B cell (primary cell): ENCODE measurements at regions not wholly inside any gene's neighbourhood (a gene's known extent, or its start where the extent isn't known, plus 50 kb on each side); places are given as distances from the start of the nearest gene placed in this dataset.

Experiments
- ATAC-seq: fragments of 200-7000 bp; cut with Tn5 transposase; one replicate; pipeline ENCODE4 v1.10.0; 2021; ENCODE audit warnings: low read depth, mild to moderate bottlenecking, moderate number of reproducible peaks, moderate library complexity
- CTCF ChIA-PET: fragments of 350-600 bp; sonication (Branson Sonifier 250); formaldehyde crosslinking; loops from one replicate; lab custom pipeline; 2021; ENCODE audit warnings: antibody characterized with exemption, inconsistent platforms; lab: Charles Lee
- POLR2A ChIA-PET: fragments of 350-600 bp; sonication (Branson Sonifier 250); formaldehyde crosslinking; loops from one replicate; lab custom pipeline; 2021; ENCODE audit warnings: antibody characterized with exemption; lab: Charles Lee
- DNase-seq: peaks from one replicate; pipeline ENCODE4 v3.0.0; 2013
- H2AFZ ChIP-seq: 2 replicates; pipeline ENCODE4 v1.6.1; 2012; ENCODE audit warnings: mild to moderate bottlenecking, low read depth, low read length; ENCODE audit not compliant: insufficient read depth, poor library complexity, severe bottlenecking
- H3K27ac ChIP-seq, 2 donors: 1 replicate in 1 of 2; 2 replicates in 1 of 2; pipeline ENCODE4 v1.5.1; 2012 to 2013; ENCODE audit warnings: low read length in 2 of 2, mild to moderate bottlenecking in 2 of 2, moderate library complexity in 1 of 2
- H3K27me3 ChIP-seq, 4 experiments: fragments of 200-600 bp in 1 of 4; sonication (generic) in 1 of 4; replicated peaks in 1 of 4; 1 replicate in 2 of 4; 2 replicates in 2 of 4; pipeline versions ENCODE4 v1.6.1 to v1.7.0; 2013 to 2016; ENCODE audit warnings: low read length in 3 of 4, mild to moderate bottlenecking in 2 of 4, mixed read lengths in 1 of 4, moderate library complexity in 1 of 4; ENCODE audit not compliant: insufficient read depth in 4 of 4, control insufficient read depth in 3 of 4; ENCODE audit errors: control extremely low read depth in 1 of 4
- H3K36me3 ChIP-seq, 2 experiments: replicated peaks in 1 of 2; 1 replicate in 1 of 2; 2 replicates in 1 of 2; pipeline versions ENCODE4 v1.6.1 to v1.7.1; 2013; ENCODE audit warnings: low read length in 1 of 2; ENCODE audit not compliant: insufficient read depth in 2 of 2, control insufficient read depth in 1 of 2; ENCODE audit errors: control extremely low read depth in 1 of 2, extremely low read depth in 1 of 2
- H3K4me1 ChIP-seq, 2 donors: fragments of 200-600 bp in 1 of 2; sonication (generic) in 1 of 2; 1 replicate in 1 of 2; 2 replicates in 1 of 2; pipeline versions ENCODE4 v1.5.1 to v1.6.1; 2013 to 2017; ENCODE audit warnings: low read length in 2 of 2; ENCODE audit not compliant: control insufficient read depth in 2 of 2, insufficient read depth in 2 of 2
- H3K4me2 ChIP-seq: replicated peaks from 2 replicates; pipeline ENCODE3; 2012; ENCODE audit warnings: mild to moderate bottlenecking, low read depth, low read length; ENCODE audit not compliant: poor library complexity, severe bottlenecking
- H3K4me3 ChIP-seq, 5 experiments: fragments of 200-600 bp in 1 of 5; sonication (generic) in 1 of 5; 1 replicate in 3 of 5; 2 replicates in 2 of 5; pipeline versions ENCODE4 v1.5.1 to v1.7.0; 2011 to 2016; ENCODE audit warnings: low read length in 4 of 5, mild to moderate bottlenecking in 4 of 5, low read depth in 2 of 5, control low read depth in 1 of 5, moderate library complexity in 1 of 5; ENCODE audit not compliant: insufficient read depth in 1 of 5; ENCODE audit errors: control extremely low read depth in 1 of 5, extremely low read depth in 1 of 5
- H3K79me2 ChIP-seq: fragments of 200-600 bp; sonication (generic); one replicate; pipeline ENCODE4 v1.6.0; 2016; ENCODE audit warnings: low read length; ENCODE audit not compliant: control insufficient read depth, insufficient read depth
- H3K9ac ChIP-seq: fragments of 200-600 bp; sonication (generic); 2 replicates; pipeline ENCODE4 v1.6.1; 2017; ENCODE audit warnings: mild to moderate bottlenecking, low read length, moderate library complexity
- H3K9me3 ChIP-seq, 3 donors: one replicate each; pipeline versions ENCODE4 v1.6.1 to v1.7.1; 2013; ENCODE audit warnings: low read length in 2 of 3; ENCODE audit not compliant: control insufficient read depth in 2 of 3, insufficient read depth in 1 of 3; ENCODE audit errors: control extremely low read depth in 1 of 3
- H4K20me1 ChIP-seq: 2 replicates; pipeline ENCODE4 v1.6.0; 2012; ENCODE audit warnings: mild to moderate bottlenecking, low read length; ENCODE audit not compliant: insufficient read depth, control insufficient read depth, poor library complexity, severe bottlenecking
- H3K27ac Mint-ChIP-seq: one replicate; pipeline ENCODE4 v1.8.0; 2021; ENCODE audit warnings: mixed read lengths
- H3K27me3 Mint-ChIP-seq: one replicate; pipeline ENCODE4 v1.8.0; 2021; ENCODE audit warnings: mixed read lengths
- H3K4me1 Mint-ChIP-seq: one replicate; pipeline ENCODE4 v1.8.0; 2021; ENCODE audit warnings: mixed read lengths
- H3K4me3 Mint-ChIP-seq: one replicate; pipeline ENCODE4 v1.8.0; 2021; ENCODE audit warnings: mixed read lengths
- H3K9me3 Mint-ChIP-seq: one replicate; pipeline ENCODE4 v1.8.0; 2022; ENCODE audit warnings: mixed read lengths; ENCODE audit not compliant: insufficient read depth
- EZH2 ChIP-seq: IDR thresholded peaks from 2 replicates; pipeline ENCODE4 v1.6.1; 2012; ENCODE audit warnings: borderline replicate concordance, low read depth, mild to moderate bottlenecking, moderate library complexity, low read length; ENCODE audit not compliant: insufficient read depth, poor library complexity, severe bottlenecking
- WGBS: methylation state at CpG from one replicate; pipeline ENCODE4 v1.1.5; 2013; ENCODE audit warnings: missing lambda C conversion rate; ENCODE audit not compliant: insufficient coverage; 5-methylcytosine and 5-hydroxymethylcytosine counted together
- intact Hi-C: fragments of 100-400 bp; cut with micrococcal nuclease; formaldehyde crosslinking; loops from one replicate; pipeline ENCODE4 v1.10.0; 2022
- TF ChIP-seq, protein P1 (sequence below): fragments of 200-600 bp; IDR thresholded peaks from one replicate; pipeline ENCODE4 v1.8.0; 2022; ENCODE audit warnings: antibody characterized with exemption, mild to moderate bottlenecking

GRCh38 chr12:45517381-45517780, 212.1 kb upstream of the ARID2 start:
- peaks cover 1% of the 10 kb centered on the region for H3K9me3 Mint-ChIP-seq
- Histone ChIP-seq H3K4me2 (no peak overlapping the region), H3K4me1 (peaks cover 6% of the 10 kb centered on the region in 2 donors), H3K9ac (no peak overlapping the region), H2AFZ (no peak overlapping the region), H4K20me1 (no peaks in the 10 kb centered on the region), H3K36me3 (no peaks in the 10 kb centered on the region), H3K27me3 (peaks cover 0 to 6% (median 0%) of the 10 kb centered on the region in 4 experiments), H3K27ac (no peak overlapping the region), H3K9me3 (peaks cover 0 to 3% (median 0%) of the 10 kb centered on the region in 3 donors), H3K4me3 (no peak overlapping the region), H3K79me2 (no peaks in the 10 kb centered on the region)
- intact Hi-C loops, result loop anchor here (1.0 kb wide), 1 partner anchor 10 kb away; no protein-coding TSS in a partner anchor
- no peak for TF ChIP-seq EZH2
- TF ChIP-seq, protein P1, sequence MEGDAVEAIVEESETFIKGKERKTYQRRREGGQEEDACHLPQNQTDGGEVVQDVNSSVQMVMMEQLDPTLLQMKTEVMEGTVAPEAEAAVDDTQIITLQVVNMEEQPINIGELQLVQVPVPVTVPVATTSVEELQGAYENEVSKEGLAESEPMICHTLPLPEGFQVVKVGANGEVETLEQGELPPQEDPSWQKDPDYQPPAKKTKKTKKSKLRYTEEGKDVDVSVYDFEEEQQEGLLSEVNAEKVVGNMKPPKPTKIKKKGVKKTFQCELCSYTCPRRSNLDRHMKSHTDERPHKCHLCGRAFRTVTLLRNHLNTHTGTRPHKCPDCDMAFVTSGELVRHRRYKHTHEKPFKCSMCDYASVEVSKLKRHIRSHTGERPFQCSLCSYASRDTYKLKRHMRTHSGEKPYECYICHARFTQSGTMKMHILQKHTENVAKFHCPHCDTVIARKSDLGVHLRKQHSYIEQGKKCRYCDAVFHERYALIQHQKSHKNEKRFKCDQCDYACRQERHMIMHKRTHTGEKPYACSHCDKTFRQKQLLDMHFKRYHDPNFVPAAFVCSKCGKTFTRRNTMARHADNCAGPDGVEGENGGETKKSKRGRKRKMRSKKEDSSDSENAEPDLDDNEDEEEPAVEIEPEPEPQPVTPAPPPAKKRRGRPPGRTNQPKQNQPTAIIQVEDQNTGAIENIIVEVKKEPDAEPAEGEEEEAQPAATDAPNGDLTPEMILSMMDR, result no peak
- H3K4me3 Mint-ChIP-seq, result no peak overlapping the region
- no peak overlapping the region for H3K27ac Mint-ChIP-seq
- DNase-seq, result no peak
- ATAC-seq, result no peak
- POLR2A ChIA-PET, result no interaction called here
- CTCF ChIA-PET, result no interaction called here
- no CpG with 5 or more reads among the region's 3 CpGs for WGBS
- H3K4me1 Mint-ChIP-seq, result peaks cover 9% of the 10 kb centered on the region
- H3K27me3 Mint-ChIP-seq, result peaks cover 3% of the 10 kb centered on the region

DNA sequence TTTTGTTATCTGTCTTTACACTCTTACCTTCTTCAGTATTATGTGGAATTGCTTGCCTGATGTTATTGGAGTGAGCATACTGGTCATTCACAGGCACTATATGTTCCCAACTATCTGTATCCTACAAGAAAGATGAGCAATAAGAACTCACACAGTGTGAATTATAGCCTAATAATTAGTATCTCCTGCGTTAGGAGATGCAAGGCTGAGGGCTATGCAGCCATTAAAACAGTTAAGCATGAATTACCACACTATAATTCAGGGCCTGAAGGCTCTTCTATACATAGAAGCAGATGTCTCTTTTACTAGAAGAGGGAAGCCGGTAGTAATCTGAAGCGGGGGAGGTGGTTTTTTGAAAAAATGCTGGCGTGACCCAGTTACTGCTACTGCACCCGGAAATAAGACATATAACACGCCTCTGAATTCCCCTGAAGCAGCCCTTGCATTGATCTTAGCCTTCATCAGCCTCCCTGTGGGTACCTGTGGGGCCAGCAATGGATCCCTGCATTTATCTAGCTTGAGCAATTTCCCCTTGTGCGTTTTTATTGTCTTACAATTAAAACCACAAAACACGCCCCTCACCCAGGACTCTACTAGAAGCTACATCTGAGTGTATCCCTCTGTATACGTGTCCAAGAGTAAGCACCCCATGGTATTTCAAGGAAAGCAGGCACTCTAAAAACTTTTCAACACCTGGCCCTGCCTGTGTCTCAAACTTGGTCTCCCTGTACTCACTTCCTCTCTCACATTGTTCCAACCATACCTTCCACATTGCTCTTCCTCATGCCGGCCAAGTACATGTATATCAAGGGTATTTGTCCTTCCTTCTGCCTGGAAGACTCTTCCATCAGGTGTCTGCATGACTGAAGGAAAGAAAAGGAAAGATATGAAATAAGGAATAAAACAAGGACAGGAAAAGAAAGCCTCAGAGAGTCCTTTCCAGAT, 210.9 kb upstream of the ARID2 start:
- Histone ChIP-seq H2AFZ (peak overlapping the region; percentile 54), H3K27me3 (peaks cover 0 to 6% (median 0%) of the 10 kb centered on the region in 4 experiments), H3K27ac (no peak overlapping the region), H3K4me3 (no peak overlapping the region), H3K36me3 (no peaks in the 10 kb centered on the region), H3K9ac (no peak overlapping the region), H3K4me1 (peaks cover 6% of the 10 kb centered on the region in 2 donors), H3K4me2 (no peak overlapping the region), H4K20me1 (no peaks in the 10 kb centered on the region), H3K79me2 (no peaks in the 10 kb centered on the region), H3K9me3 (peaks cover 0 to 4% (median 0%) of the 10 kb centered on the region in 3 donors)
- TF ChIP-seq, protein P1, result no peak
- no peak for TF ChIP-seq EZH2
- H3K4me3 Mint-ChIP-seq, result no peak overlapping the region
- H3K4me1 Mint-ChIP-seq, result peaks cover 9% of the 10 kb centered on the region
- no peak for ATAC-seq
- intact Hi-C loops, result no loop called here
- no peak overlapping the region for H3K27ac Mint-ChIP-seq
- peak; percentile 19 for DNase-seq
- WGBS, result 31% methylated on average over 5 of the region's 10 CpGs
- ChIA-PET POLR2A (no interaction called here), CTCF (interaction anchor here (0.9 kb wide), 1 partner anchor 25 kb away, joined by 3 read pairs; no protein-coding TSS in a partner anchor)
- no peaks in the 10 kb centered on the region for H3K27me3 Mint-ChIP-seq
- peaks cover 4% of the 10 kb centered on the region for H3K9me3 Mint-ChIP-seq
